HG03159 (cell line): ENCODE measurements at regions not wholly inside any gene's neighbourhood (a gene's known extent, or its start where the extent isn't known, plus 50 kb on each side); places are given as distances from the start of the nearest gene placed in this dataset.

Experiments
- ATAC-seq: cut with Tn5 transposase; IDR thresholded peaks from one replicate; pipeline ENCODE4 v1.9.1; 2021; ENCODE audit warnings: mild to moderate bottlenecking, moderate library complexity; ENCODE audit not compliant: unreplicated experiment

GRCh38 chr20:39623584-39624234 is 661.6 kb downstream of the DHX35 start:
- ATAC-seq, result no peak

GRCh38 chr20:39619271-39619785 is 657.2 kb downstream of the DHX35 start:
- no peak for ATAC-seq

- no peak for ATAC-seq
Measured at GRCh38 chr20:39611901-39612300, 649.8 kb downstream of the DHX35 start.

GRCh38 chr20:39607141-39607540 is 645.0 kb downstream of the DHX35 start:
- no peak for ATAC-seq

- ATAC-seq, result no peak
Measured at GRCh38 chr20:39605908-39606307, 643.8 kb downstream of the DHX35 start.

GRCh38 chr20:39605361-39605760 is 643.2 kb downstream of the DHX35 start:
- no peak for ATAC-seq

- no peak for ATAC-seq
Measured at GRCh38 chr20:39603219-39603618, 641.1 kb downstream of the DHX35 start.

GRCh38 chr20:39602649-39603048 is 640.5 kb downstream of the DHX35 start:
- ATAC-seq, result no peak

- ATAC-seq, result no peak
Measured at GRCh38 chr20:39600871-39601270, 638.7 kb downstream of the DHX35 start.

GRCh38 chr20:39600156-39600555 is 638.0 kb downstream of the DHX35 start:
- ATAC-seq, result no peak

GRCh38 chr20:39596554-39596953 is 634.4 kb downstream of the DHX35 start:
- ATAC-seq, result no peak

- no peak for ATAC-seq
Measured at GRCh38 chr20:39592371-39592770, 630.2 kb downstream of the DHX35 start.

- no peak for ATAC-seq
Measured at GRCh38 chr20:39588148-39588757, 626.1 kb downstream of the DHX35 start.

- no peak for ATAC-seq
Measured at GRCh38 chr20:39581034-39581433, 618.9 kb downstream of the DHX35 start.

- ATAC-seq, result no peak
Measured at GRCh38 chr20:39576771-39577170, 614.6 kb downstream of the DHX35 start.

- no peak for ATAC-seq
Measured at GRCh38 chr20:39574061-39574460, 611.9 kb downstream of the DHX35 start.

GRCh38 chr20:39571171-39571570 is 609.0 kb downstream of the DHX35 start:
- no peak for ATAC-seq

- ATAC-seq, result no peak
Measured at GRCh38 chr20:39568109-39568508, 606.0 kb downstream of the DHX35 start.

- no peak for ATAC-seq
Measured at GRCh38 chr20:39563349-39563748, 601.2 kb downstream of the DHX35 start.

GRCh38 chr20:39554341-39554740 is 592.2 kb downstream of the DHX35 start:
- ATAC-seq, result no peak

GRCh38 chr20:39553120-39553519 is 591.0 kb downstream of the DHX35 start:
- ATAC-seq, result no peak

GRCh38 chr20:39549733-39550132 is 587.6 kb downstream of the DHX35 start:
- ATAC-seq, result no peak
